NCI-H1930 (cell line): ENCODE measurements at regions not wholly inside any gene's neighbourhood (a gene's known extent, or its start where the extent isn't known, plus 50 kb on each side); places are given as distances from the start of the nearest gene placed in this dataset.
"Not testable (repeated sequence)": the region's sequence is repeated elsewhere in the genome, so short reads cannot be mapped to it uniquely, and the experiment has no call there.

Source experiments
- DNase-seq, 2 experiments: peaks; one replicate each; lab custom pipeline; 2025; lab: John Stamatoyannopoulos, UW

GRCh38 chr11:90446207-90446606, 223.4 kb upstream of the CHORDC1 start:
- no peak for DNase-seq

GRCh38 chr11:90438069-90438468, 215.2 kb upstream of the CHORDC1 start:
- no peak for DNase-seq

GRCh38 chr11:90434858-90435257, 212.0 kb upstream of the CHORDC1 start:
- no peak for DNase-seq

GRCh38 chr11:90428836-90429235, 206.0 kb upstream of the CHORDC1 start:
- DNase-seq = no peak

GRCh38 chr11:90426442-90426841, 203.6 kb upstream of the CHORDC1 start:
- no peak for DNase-seq

GRCh38 chr11:90423378-90423777, 200.5 kb upstream of the CHORDC1 start:
- DNase-seq = no peak

- DNase-seq = not testable (repeated sequence)
Measured at GRCh38 chr11:90422787-90423186, 199.9 kb upstream of the CHORDC1 start.

GRCh38 chr11:90414221-90414620, 191.4 kb upstream of the CHORDC1 start:
- DNase-seq = no peak

- DNase-seq = no peak
Measured at GRCh38 chr11:90407350-90407749, 184.5 kb upstream of the CHORDC1 start.

GRCh38 chr11:90392692-90393091, 169.8 kb upstream of the CHORDC1 start:
- DNase-seq = no peak

- no peak for DNase-seq
Measured at GRCh38 chr11:90391756-90392155, 168.9 kb upstream of the CHORDC1 start.

GRCh38 chr11:90380206-90380605, 157.4 kb upstream of the CHORDC1 start:
- DNase-seq = no peak

- DNase-seq = no peak
Measured at GRCh38 chr11:90373971-90374370, 151.1 kb upstream of the CHORDC1 start.

GRCh38 chr11:90364527-90364926, 141.7 kb upstream of the CHORDC1 start:
- no peak for DNase-seq

- no peak for DNase-seq
Measured at GRCh38 chr11:90363739-90364138, 140.9 kb upstream of the CHORDC1 start.

- DNase-seq = no peak
Measured at GRCh38 chr11:90355200-90355599, 132.4 kb upstream of the CHORDC1 start.

- DNase-seq = no peak
Measured at GRCh38 chr11:90349731-90350130, 126.9 kb upstream of the CHORDC1 start.

- DNase-seq = no peak
Measured at GRCh38 chr11:90344546-90344945, 121.7 kb upstream of the CHORDC1 start.

- no peak for DNase-seq
Measured at GRCh38 chr11:90343673-90344072, 120.8 kb upstream of the CHORDC1 start.

- DNase-seq = no peak
Measured at GRCh38 chr11:90341986-90342385, 119.1 kb upstream of the CHORDC1 start.

GRCh38 chr11:90332415-90332814, 109.6 kb upstream of the CHORDC1 start:
- DNase-seq = no peak

GRCh38 chr11:90330632-90331031, 107.8 kb upstream of the CHORDC1 start:
- no peak for DNase-seq

- DNase-seq = no peak
Measured at GRCh38 chr11:90329043-90329442, 106.2 kb upstream of the CHORDC1 start.

GRCh38 chr11:90326647-90327046, 103.8 kb upstream of the CHORDC1 start:
- no peak for DNase-seq

- no peak for DNase-seq
Measured at GRCh38 chr11:90323289-90323688, 100.4 kb upstream of the CHORDC1 start.
